Activated B cell treated with CpG ODN at 0.5 μM for 24 hours (primary cell): ENCODE measurements at regions not wholly inside any gene's neighbourhood (a gene's known extent, or its start where the extent isn't known, plus 50 kb on each side); places are given as distances from the start of the nearest gene placed in this dataset.

ENCODE experiments used
- ATAC-seq: fragments of 200-7000 bp; cut with Tn5 transposase; one replicate; pipeline ENCODE4 v1.10.0; 2021; ENCODE audit warnings: low read depth, mild to moderate bottlenecking, moderate library complexity
- CTCF ChIA-PET: fragments of 350-600 bp; sonication (Branson Sonifier 250); formaldehyde crosslinking; loops from one replicate; lab custom pipeline; 2021; ENCODE audit warnings: antibody characterized with exemption; lab: Charles Lee
- POLR2A ChIA-PET: fragments of 350-600 bp; sonication (Branson Sonifier 250); formaldehyde crosslinking; loops from one replicate; lab custom pipeline; 2021; ENCODE audit warnings: antibody characterized with exemption; lab: Charles Lee
- DNase-seq: peaks from one replicate; pipeline ENCODE4 v3.0.0; 2022
- H3K27ac Mint-ChIP-seq: one replicate; pipeline ENCODE4 v1.8.0; 2020; ENCODE audit warnings: mixed read lengths
- H3K27me3 Mint-ChIP-seq: one replicate; pipeline ENCODE4 v1.8.0; 2021; ENCODE audit warnings: mixed read lengths
- H3K36me3 Mint-ChIP-seq: one replicate; pipeline ENCODE4 v1.8.0; 2021; ENCODE audit warnings: low read depth, mixed read lengths
- H3K4me1 Mint-ChIP-seq: one replicate; pipeline ENCODE4 v1.8.0; 2021; ENCODE audit warnings: mixed read lengths
- H3K4me3 Mint-ChIP-seq: one replicate; pipeline ENCODE4 v1.8.0; 2020; ENCODE audit warnings: mild to moderate bottlenecking, mixed read lengths
- H3K9me3 Mint-ChIP-seq: one replicate; pipeline ENCODE4 v1.8.0; 2020; ENCODE audit warnings: mixed read lengths
- intact Hi-C: fragments of 100-400 bp; cut with micrococcal nuclease; formaldehyde crosslinking; loops from one replicate; pipeline ENCODE4 v1.15.1; 2024
- TF ChIP-seq, protein P1 (sequence below): fragments of 200-600 bp; IDR thresholded peaks from one replicate; pipeline ENCODE4 v1.8.0; 2022; ENCODE audit warnings: antibody characterized with exemption, mild to moderate bottlenecking

- ChIA-PET POLR2A (no interaction called here), CTCF (no interaction called here)
- Mint-ChIP-seq H3K27me3 (peaks cover 4% of the 10 kb centered on the region), H3K27ac (no peak overlapping the region), H3K4me3 (no peak overlapping the region), H3K9me3 (no peaks in the 10 kb centered on the region), H3K4me1 (no peaks in the 10 kb centered on the region), H3K36me3 (no peaks in the 10 kb centered on the region)
- DNase-seq (no peak), ATAC-seq (no peak)
- TF ChIP-seq, protein P1, sequence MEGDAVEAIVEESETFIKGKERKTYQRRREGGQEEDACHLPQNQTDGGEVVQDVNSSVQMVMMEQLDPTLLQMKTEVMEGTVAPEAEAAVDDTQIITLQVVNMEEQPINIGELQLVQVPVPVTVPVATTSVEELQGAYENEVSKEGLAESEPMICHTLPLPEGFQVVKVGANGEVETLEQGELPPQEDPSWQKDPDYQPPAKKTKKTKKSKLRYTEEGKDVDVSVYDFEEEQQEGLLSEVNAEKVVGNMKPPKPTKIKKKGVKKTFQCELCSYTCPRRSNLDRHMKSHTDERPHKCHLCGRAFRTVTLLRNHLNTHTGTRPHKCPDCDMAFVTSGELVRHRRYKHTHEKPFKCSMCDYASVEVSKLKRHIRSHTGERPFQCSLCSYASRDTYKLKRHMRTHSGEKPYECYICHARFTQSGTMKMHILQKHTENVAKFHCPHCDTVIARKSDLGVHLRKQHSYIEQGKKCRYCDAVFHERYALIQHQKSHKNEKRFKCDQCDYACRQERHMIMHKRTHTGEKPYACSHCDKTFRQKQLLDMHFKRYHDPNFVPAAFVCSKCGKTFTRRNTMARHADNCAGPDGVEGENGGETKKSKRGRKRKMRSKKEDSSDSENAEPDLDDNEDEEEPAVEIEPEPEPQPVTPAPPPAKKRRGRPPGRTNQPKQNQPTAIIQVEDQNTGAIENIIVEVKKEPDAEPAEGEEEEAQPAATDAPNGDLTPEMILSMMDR = no peak
- intact Hi-C loops = no loop called here
Observed at GRCh38 chr2:215657844-215658243, 222.0 kb upstream of the FN1 start.

- Mint-ChIP-seq H3K36me3 (no peaks in the 10 kb centered on the region), H3K27me3 (peaks cover 1% of the 10 kb centered on the region), H3K4me3 (no peak overlapping the region), H3K4me1 (no peaks in the 10 kb centered on the region), H3K9me3 (no peaks in the 10 kb centered on the region), H3K27ac (no peak overlapping the region)
- DNase-seq (no peak), ATAC-seq (no peak)
- CTCF ChIA-PET = no interaction called here
- TF ChIP-seq, protein P1 = no peak
- POLR2A ChIA-PET = no interaction called here
- intact Hi-C loops = no loop called here
Observed at GRCh38 chr2:215654148-215654819, 218.4 kb upstream of the FN1 start.

GRCh38 chr2:215653344-215654030 is 217.6 kb upstream of the FN1 start:
- peaks cover 1% of the 10 kb centered on the region for H3K27me3 Mint-ChIP-seq
- H3K36me3 Mint-ChIP-seq = no peaks in the 10 kb centered on the region
- TF ChIP-seq, protein P1 = no peak
- no peaks in the 10 kb centered on the region for H3K4me1 Mint-ChIP-seq
- no peak for ATAC-seq
- ChIA-PET CTCF (no interaction called here), POLR2A (no interaction called here)
- no peak overlapping the region for H3K4me3 Mint-ChIP-seq
- H3K9me3 Mint-ChIP-seq = no peaks in the 10 kb centered on the region
- no peak overlapping the region for H3K27ac Mint-ChIP-seq
- no peak for DNase-seq
- intact Hi-C loops = no loop called here

DNA sequence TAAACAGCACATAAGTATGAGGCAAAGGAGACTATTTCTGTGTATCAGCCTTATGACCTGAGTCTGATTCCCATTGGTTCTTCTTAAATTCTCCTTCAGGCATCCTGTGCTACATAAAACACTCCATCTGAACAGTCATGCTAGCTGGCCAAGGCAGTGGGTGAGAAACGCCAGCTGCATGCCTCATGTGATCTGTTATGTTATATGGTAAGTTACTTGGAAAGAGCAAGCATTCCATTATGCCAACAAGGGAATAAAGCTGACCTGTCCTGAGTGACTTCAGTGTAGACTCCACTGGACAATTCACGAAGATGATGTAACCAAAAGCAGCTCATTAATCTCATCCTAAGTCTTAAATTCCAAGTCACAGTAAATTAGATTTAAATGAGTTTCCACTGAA is 216.5 kb upstream of the FN1 start:
- TF ChIP-seq, protein P1 = no peak
- no peak overlapping the region for H3K27ac Mint-ChIP-seq
- H3K27me3 Mint-ChIP-seq = peaks cover 1% of the 10 kb centered on the region
- ChIA-PET CTCF (no interaction called here), POLR2A (no interaction called here)
- DNase-seq = no peak
- no peaks in the 10 kb centered on the region for H3K4me1 Mint-ChIP-seq
- intact Hi-C loops = no loop called here
- no peaks in the 10 kb centered on the region for H3K9me3 Mint-ChIP-seq
- H3K36me3 Mint-ChIP-seq = no peaks in the 10 kb centered on the region
- H3K4me3 Mint-ChIP-seq = no peak overlapping the region
- ATAC-seq = no peak

DNA sequence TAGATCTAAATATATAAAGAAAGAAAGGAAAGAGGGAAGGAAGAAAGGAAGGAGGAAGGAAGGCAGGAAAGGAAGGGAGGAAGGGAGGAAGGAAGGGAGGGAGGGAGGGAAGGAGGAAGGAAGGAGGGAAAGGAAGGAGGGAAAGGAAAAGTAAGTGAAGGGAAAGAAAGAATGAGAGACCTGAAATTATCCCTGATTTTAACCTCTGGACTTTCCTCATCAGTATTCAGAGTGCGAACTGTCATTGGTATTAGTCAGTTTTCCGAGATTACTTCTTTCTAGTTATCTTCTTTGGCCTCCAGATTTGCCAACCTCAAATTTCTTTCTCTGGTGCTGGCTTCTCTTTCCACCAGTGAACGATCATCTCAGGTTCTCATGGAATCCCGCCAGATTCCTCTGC is 215.5 kb upstream of the FN1 start:
- CTCF ChIA-PET = no interaction called here
- POLR2A ChIA-PET = no interaction called here
- TF ChIP-seq, protein P1 = no peak
- DNase-seq (no peak), ATAC-seq (no peak)
- Mint-ChIP-seq H3K4me1 (no peaks in the 10 kb centered on the region), H3K4me3 (no peak overlapping the region), H3K27ac (no peak overlapping the region), H3K27me3 (peaks cover 1% of the 10 kb centered on the region), H3K9me3 (no peaks in the 10 kb centered on the region), H3K36me3 (no peaks in the 10 kb centered on the region)
- intact Hi-C loops = no loop called here
